C4-2B (cell line): ENCODE measurements at regions not wholly inside any gene's neighbourhood (a gene's known extent, or its start where the extent isn't known, plus 50 kb on each side); places are given as distances from the start of the nearest gene placed in this dataset.

ENCODE experiments used
- H3K27ac ChIP-seq: fragments of 450-650 bp; 2 replicates; pipeline ENCODE4 v1.5.1; 2017
- CTCF ChIP-seq: fragments of 450-650 bp; conservative IDR thresholded peaks from 2 replicates; pipeline ENCODE4 v1.5.1; 2017; ENCODE audit warnings: mild to moderate bottlenecking
- ZFX ChIP-seq: fragments of 450-650 bp; IDR thresholded peaks from 2 replicates; pipeline ENCODE4 v1.6.1; 2017

GRCh38 chr10:111515706-111516105, 438.9 kb downstream of the ADRA2A start:
- TF ChIP-seq ZFX: no peak
- TF ChIP-seq CTCF: no peak
- no peak overlapping the region for H3K27ac ChIP-seq

- H3K27ac ChIP-seq: no peak overlapping the region
- no peak for TF ChIP-seq ZFX
- no peak for TF ChIP-seq CTCF
Observed at GRCh38 chr10:111516144-111516543, 439.3 kb downstream of the ADRA2A start.

- H3K27ac ChIP-seq: no peak overlapping the region
- no peak for TF ChIP-seq CTCF
Observed at GRCh38 chr10:111522141-111522540, 445.3 kb downstream of the ADRA2A start.

GRCh38 chr10:111522551-111522950, 445.7 kb downstream of the ADRA2A start:
- no peak overlapping the region for H3K27ac ChIP-seq
- TF ChIP-seq CTCF (no peak), ZFX (no peak)

GRCh38 chr10:111523016-111523415, 446.2 kb downstream of the ADRA2A start:
- H3K27ac ChIP-seq: no peak overlapping the region
- TF ChIP-seq ZFX (no peak), CTCF (no peak)

- no peak for TF ChIP-seq CTCF
- no peak for TF ChIP-seq ZFX
- no peak overlapping the region for H3K27ac ChIP-seq
Observed at GRCh38 chr10:111524134-111524533, 447.3 kb downstream of the ADRA2A start.

- H3K27ac ChIP-seq: no peak overlapping the region
- TF ChIP-seq ZFX: no peak
- TF ChIP-seq CTCF: no peak
Observed at GRCh38 chr10:111525696-111526095, 448.9 kb downstream of the ADRA2A start.
